A673 (cell line): ENCODE measurements at regions not wholly inside any gene's neighbourhood (a gene's known extent, or its start where the extent isn't known, plus 50 kb on each side); places are given as distances from the start of the nearest gene placed in this dataset.

Experiments
- CTCF ChIP-seq: fragments of 300-800, 200-600 bp; sonication (generic); conservative IDR thresholded peaks from 2 replicates; pipeline ENCODE4 v1.5.1; 2017; ENCODE audit warnings: low read depth, mild to moderate bottlenecking, antibody characterized with exemption, low read length, moderate library complexity, mixed read lengths
- EZH2 ChIP-seq: fragments of 200-600 bp; sonication (generic); IDR thresholded peaks from 2 replicates; pipeline ENCODE4 v1.6.1; 2017; ENCODE audit warnings: borderline replicate concordance, low read depth, mild to moderate bottlenecking, mixed read lengths, antibody characterized with exemption, low read length; ENCODE audit not compliant: poor library complexity, severe bottlenecking

- TF ChIP-seq CTCF (no peak), EZH2 (no peak)
Observed at GRCh38 chr13:71087432-71087831, 779.6 kb downstream of the DACH1 start.
